Vagina (tissue), 2 donors: ENCODE measurements at regions not wholly inside any gene's neighbourhood (a gene's known extent, or its start where the extent isn't known, plus 50 kb on each side); places are given as distances from the start of the nearest gene placed in this dataset.

Source experiments
- DNase-seq, 2 donors: peaks; one replicate each; pipeline ENCODE4 v3.0.0-alpha.2; 2017; ENCODE audit errors: extremely low spot score in 2 of 2
- H3K27ac ChIP-seq: fragments of 200-600 bp; sonication (generic); one replicate; pipeline ENCODE4 v1.5.1; 2019
- H3K27me3 ChIP-seq: fragments of 200-600 bp; sonication (generic); one replicate; pipeline ENCODE4 v1.5.1; 2019
- H3K36me3 ChIP-seq, 2 donors: fragments of 200-600 bp; sonication (generic); one replicate each; pipeline ENCODE4 v1.5.1; 2017 to 2019
- H3K4me1 ChIP-seq: fragments of 200-600 bp; sonication (generic); one replicate; pipeline ENCODE4 v1.5.1; 2019
- H3K4me3 ChIP-seq, 2 donors: fragments of 200-600 bp; sonication (generic); 1 replicate in 1 of 2; 2 replicates in 1 of 2; pipeline ENCODE4 v1.5.1; 2016 to 2019
- H3K9me3 ChIP-seq: fragments of 200-600 bp; sonication (generic); one replicate; pipeline ENCODE4 v1.5.1; 2019
- POLR2A ChIP-seq, 2 donors: fragments of 450-650 bp; IDR thresholded peaks; one replicate each; pipeline ENCODE4 v1.6.1; 2017; ENCODE audit warnings: antibody characterized with exemption in 2 of 2, mild to moderate bottlenecking in 2 of 2, moderate library complexity in 2 of 2
- POLR2AphosphoS5 ChIP-seq, 2 donors: sonication (generic); formaldehyde crosslinking; IDR thresholded peaks; one replicate each; pipeline ENCODE4 v1.9.0; 2017; ENCODE audit warnings: antibody characterized with exemption in 2 of 2, mild to moderate bottlenecking in 2 of 2, low read depth in 1 of 2; ENCODE audit not compliant: insufficient read depth in 1 of 2
- intact Hi-C: fragments of 100-400 bp; cut with DNase I; formaldehyde crosslinking; loops from one replicate; pipeline ENCODE4 v1.15.1; 2023
- TF ChIP-seq, protein P1 (sequence below), 3 experiments: fragments of 450-650 bp in 2 of 3; fragments of 200-600 bp in 1 of 3; sonication (generic) in 1 of 3; IDR thresholded peaks; one replicate each; pipeline ENCODE4 v1.5.1; 2017 to 2019; ENCODE audit warnings: antibody characterized with exemption in 3 of 3, mild to moderate bottlenecking in 2 of 3, moderate library complexity in 2 of 3

DNA sequence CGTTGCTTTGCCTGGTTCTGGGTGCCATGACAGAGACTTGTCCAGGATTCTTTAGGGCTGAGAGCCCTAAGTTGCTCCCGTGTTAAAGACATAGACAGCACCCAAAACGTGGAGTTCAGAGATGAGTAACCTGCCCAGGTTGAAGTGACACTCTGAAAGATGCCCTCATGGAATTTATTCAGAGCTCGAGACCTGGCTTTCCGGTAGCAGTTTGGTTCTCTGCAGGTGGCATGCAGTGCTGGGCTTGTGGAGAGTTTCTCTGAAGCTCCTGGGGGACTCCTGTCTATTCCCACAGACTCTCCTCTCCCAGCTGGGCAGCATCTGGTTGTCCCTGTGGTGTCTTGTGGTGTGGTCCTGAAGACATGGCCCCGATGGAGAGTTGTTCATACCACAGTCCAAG is 241.0 kb downstream of the RHOU start:
- H3K4me1 ChIP-seq = peaks cover 12% of the 10 kb centered on the region
- H3K27me3 ChIP-seq = no peaks in the 10 kb centered on the region
- no peaks in the 10 kb centered on the region for H3K36me3 ChIP-seq
- peak; percentile 61 to 72 for DNase-seq
- intact Hi-C loops = no loop called here
- no peaks in the 10 kb centered on the region for H3K9me3 ChIP-seq
- H3K4me3 ChIP-seq = no peak overlapping the region
- TF ChIP-seq POLR2A (IDR thresholded peaks at IDR 0.05) (no peak), POLR2AphosphoS5 (IDR thresholded peaks at IDR 0.05; ENCODE audit: insufficient read depth in 1 of 2, low read depth in 1 of 2) (no peak)
- TF ChIP-seq, protein P1, sequence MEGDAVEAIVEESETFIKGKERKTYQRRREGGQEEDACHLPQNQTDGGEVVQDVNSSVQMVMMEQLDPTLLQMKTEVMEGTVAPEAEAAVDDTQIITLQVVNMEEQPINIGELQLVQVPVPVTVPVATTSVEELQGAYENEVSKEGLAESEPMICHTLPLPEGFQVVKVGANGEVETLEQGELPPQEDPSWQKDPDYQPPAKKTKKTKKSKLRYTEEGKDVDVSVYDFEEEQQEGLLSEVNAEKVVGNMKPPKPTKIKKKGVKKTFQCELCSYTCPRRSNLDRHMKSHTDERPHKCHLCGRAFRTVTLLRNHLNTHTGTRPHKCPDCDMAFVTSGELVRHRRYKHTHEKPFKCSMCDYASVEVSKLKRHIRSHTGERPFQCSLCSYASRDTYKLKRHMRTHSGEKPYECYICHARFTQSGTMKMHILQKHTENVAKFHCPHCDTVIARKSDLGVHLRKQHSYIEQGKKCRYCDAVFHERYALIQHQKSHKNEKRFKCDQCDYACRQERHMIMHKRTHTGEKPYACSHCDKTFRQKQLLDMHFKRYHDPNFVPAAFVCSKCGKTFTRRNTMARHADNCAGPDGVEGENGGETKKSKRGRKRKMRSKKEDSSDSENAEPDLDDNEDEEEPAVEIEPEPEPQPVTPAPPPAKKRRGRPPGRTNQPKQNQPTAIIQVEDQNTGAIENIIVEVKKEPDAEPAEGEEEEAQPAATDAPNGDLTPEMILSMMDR (IDR thresholded peaks at IDR 0.05) = no peak
- H3K27ac ChIP-seq = no peak overlapping the region

GRCh38 chr1:228977307-228977706 is 242.0 kb downstream of the RHOU start:
- intact Hi-C loops = no loop called here
- Histone ChIP-seq H3K9me3 (no peaks in the 10 kb centered on the region), H3K27me3 (no peaks in the 10 kb centered on the region), H3K27ac (no peak overlapping the region), H3K4me3 (no peak overlapping the region), H3K36me3 (no peaks in the 10 kb centered on the region), H3K4me1 (peaks cover 12% of the 10 kb centered on the region)
- peak; percentile 44 to 61 for DNase-seq
- TF ChIP-seq POLR2A (IDR thresholded peaks at IDR 0.05) (no peak), POLR2AphosphoS5 (IDR thresholded peaks at IDR 0.05; ENCODE audit: insufficient read depth in 1 of 2, low read depth in 1 of 2) (no peak)

DNA sequence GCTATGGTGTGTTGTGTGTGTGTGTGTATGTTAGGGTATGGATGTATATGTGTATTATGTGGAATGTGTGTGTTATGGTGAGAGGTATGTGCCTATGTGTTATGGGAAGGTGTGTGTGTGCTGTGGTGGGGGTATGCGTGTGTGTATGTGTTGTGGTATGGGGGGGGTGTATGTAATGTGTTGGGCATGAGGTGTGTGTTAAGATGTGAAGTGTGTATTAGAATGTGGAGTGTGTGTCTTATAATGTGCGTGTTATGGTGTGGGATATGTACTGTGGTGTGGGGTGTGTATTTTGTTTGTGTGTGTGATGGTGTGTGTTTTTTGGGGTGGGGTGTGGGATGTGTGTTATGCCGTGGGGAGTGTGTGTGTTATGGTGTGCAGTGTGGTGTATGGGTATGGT is 242.5 kb downstream of the RHOU start:
- H3K4me3 ChIP-seq = no peak overlapping the region
- DNase-seq = peak; percentile 40 to 56
- no peaks in the 10 kb centered on the region for H3K9me3 ChIP-seq
- H3K4me1 ChIP-seq = peaks cover 12% of the 10 kb centered on the region
- H3K27me3 ChIP-seq = no peaks in the 10 kb centered on the region
- TF ChIP-seq, protein P1 (IDR thresholded peaks at IDR 0.05) = no peak
- no peak for TF ChIP-seq POLR2AphosphoS5 (IDR thresholded peaks at IDR 0.05; ENCODE audit: insufficient read depth in 1 of 2, low read depth in 1 of 2)
- no peak for TF ChIP-seq POLR2A (IDR thresholded peaks at IDR 0.05)
- no peak overlapping the region for H3K27ac ChIP-seq
- H3K36me3 ChIP-seq = no peaks in the 10 kb centered on the region
- intact Hi-C loops = no loop called here

DNA sequence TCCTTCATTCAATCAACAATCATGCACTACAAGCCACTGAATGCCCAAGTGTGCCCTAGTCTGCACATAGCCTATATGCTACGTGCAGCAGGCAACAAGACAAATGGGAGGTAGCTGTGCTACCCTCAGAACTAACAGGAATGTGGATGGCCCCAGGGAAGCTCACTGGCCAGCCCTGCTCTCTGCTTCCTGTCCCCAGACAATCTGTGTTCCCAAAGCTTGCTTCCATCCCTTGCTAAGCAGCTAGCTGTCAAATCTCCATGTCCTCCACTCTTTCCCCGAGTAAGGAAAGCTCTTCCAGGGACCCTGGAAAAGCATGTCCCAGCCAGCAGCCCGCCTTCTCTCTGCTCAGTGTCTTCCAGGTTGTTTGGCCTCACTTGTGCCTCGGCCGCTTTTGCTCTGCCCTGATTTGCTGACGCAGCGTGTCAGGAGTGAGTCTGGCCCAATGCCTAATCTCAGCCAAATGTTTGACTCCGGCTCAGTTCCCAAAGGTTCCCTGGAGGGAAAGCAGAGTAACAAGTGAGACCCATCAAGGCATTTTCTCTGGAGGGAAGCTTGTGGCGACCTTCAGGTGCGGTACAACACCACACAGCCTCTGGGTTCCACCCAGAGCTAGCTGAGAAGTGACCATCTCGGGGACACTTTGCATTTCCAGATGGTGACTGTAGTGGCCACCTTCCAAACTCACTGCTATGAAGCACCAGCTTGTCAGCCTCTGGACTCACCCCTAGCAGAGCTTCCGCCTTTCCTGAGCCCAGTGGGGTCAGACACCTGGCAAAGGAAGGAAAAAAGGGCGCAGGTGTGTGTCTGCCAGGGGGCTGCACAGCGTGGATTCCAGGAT is 243.4 kb downstream of the RHOU start:
- Histone ChIP-seq H3K27ac (peak overlapping the region; percentile 2), H3K4me3 (no peak overlapping the region), H3K9me3 (no peaks in the 10 kb centered on the region), H3K36me3 (no peaks in the 10 kb centered on the region), H3K4me1 (peaks cover 12% of the 10 kb centered on the region), H3K27me3 (no peaks in the 10 kb centered on the region)
- peak; percentile 67 to 85 for DNase-seq
- intact Hi-C loops = no loop called here
- TF ChIP-seq POLR2AphosphoS5 (IDR thresholded peaks at IDR 0.05; ENCODE audit: insufficient read depth in 1 of 2, low read depth in 1 of 2) = peak in 1 of 2 donors; percentile 40
- TF ChIP-seq, protein P1 (IDR thresholded peaks at IDR 0.05) = no peak

- Histone ChIP-seq H3K27me3 (no peaks in the 10 kb centered on the region), H3K9me3 (no peaks in the 10 kb centered on the region), H3K27ac (peak overlapping the region; percentile 2), H3K4me1 (peaks cover 12% of the 10 kb centered on the region), H3K36me3 (no peaks in the 10 kb centered on the region), H3K4me3 (no peak overlapping the region)
- peak in 1 of 2 donors; percentile 52 for DNase-seq
- intact Hi-C loops = no loop called here
- TF ChIP-seq POLR2A (IDR thresholded peaks at IDR 0.05) (no peak), POLR2AphosphoS5 (IDR thresholded peaks at IDR 0.05; ENCODE audit: insufficient read depth in 1 of 2, low read depth in 1 of 2) (no peak)
- TF ChIP-seq, protein P1 (IDR thresholded peaks at IDR 0.05) = no peak
Observed at GRCh38 chr1:228979325-228979699, 244.0 kb downstream of the RHOU start.
